GM18499 (cell line): ENCODE measurements at regions not wholly inside any gene's neighbourhood (a gene's known extent, or its start where the extent isn't known, plus 50 kb on each side); places are given as distances from the start of the nearest gene placed in this dataset.

ENCODE experiments used
- ATAC-seq: cut with Tn5 transposase; IDR thresholded peaks from one replicate; pipeline ENCODE4 v1.9.1; 2021; ENCODE audit warnings: moderate number of reproducible peaks; ENCODE audit not compliant: insufficient read depth, unreplicated experiment

GRCh38 chr9:86667307-86667706, 280.0 kb downstream of the GAS1 start:
- no peak for ATAC-seq

GRCh38 chr9:86665416-86665815, 281.9 kb downstream of the GAS1 start:
- ATAC-seq = no peak

GRCh38 chr9:86664603-86665002, 282.7 kb downstream of the GAS1 start:
- ATAC-seq = no peak

GRCh38 chr9:86663905-86664304, 283.4 kb downstream of the GAS1 start:
- no peak for ATAC-seq

GRCh38 chr9:86662890-86663468, 284.3 kb downstream of the GAS1 start:
- no peak for ATAC-seq

- ATAC-seq = no peak
Measured at GRCh38 chr9:86660146-86660943, 287.0 kb downstream of the GAS1 start.

GRCh38 chr9:86659413-86660046, 287.8 kb downstream of the GAS1 start:
- ATAC-seq = no peak

GRCh38 chr9:86655147-86655546, 292.2 kb downstream of the GAS1 start:
- no peak for ATAC-seq

GRCh38 chr9:86653466-86653865, 293.8 kb downstream of the GAS1 start:
- ATAC-seq = no peak

- no peak for ATAC-seq
Measured at GRCh38 chr9:86652736-86653135, 294.6 kb downstream of the GAS1 start.

GRCh38 chr9:86649913-86650312, 295.7 kb upstream of the TUT7 start:
- ATAC-seq = no peak

- ATAC-seq = no peak
Measured at GRCh38 chr9:86648828-86649170, 294.6 kb upstream of the TUT7 start.

- no peak for ATAC-seq
Measured at GRCh38 chr9:86648156-86648827, 294.1 kb upstream of the TUT7 start.

- ATAC-seq = no peak
Measured at GRCh38 chr9:86645303-86645702, 291.1 kb upstream of the TUT7 start.

GRCh38 chr9:86644675-86645034, 290.4 kb upstream of the TUT7 start:
- ATAC-seq = no peak

GRCh38 chr9:86643946-86644674, 289.9 kb upstream of the TUT7 start:
- ATAC-seq = no peak

GRCh38 chr9:86642721-86643120, 288.5 kb upstream of the TUT7 start:
- no peak for ATAC-seq

- no peak for ATAC-seq
Measured at GRCh38 chr9:86641970-86642369, 287.8 kb upstream of the TUT7 start.

- no peak for ATAC-seq
Measured at GRCh38 chr9:86639899-86640379, 285.7 kb upstream of the TUT7 start.

- ATAC-seq = no peak
Measured at GRCh38 chr9:86639287-86639686, 285.1 kb upstream of the TUT7 start.
